ENCODE measurements at regions not wholly inside any gene's neighbourhood (a gene's known extent, or its start where the extent isn't known, plus 50 kb on each side); places are given as distances from the start of the nearest gene placed in this dataset.

DNA sequence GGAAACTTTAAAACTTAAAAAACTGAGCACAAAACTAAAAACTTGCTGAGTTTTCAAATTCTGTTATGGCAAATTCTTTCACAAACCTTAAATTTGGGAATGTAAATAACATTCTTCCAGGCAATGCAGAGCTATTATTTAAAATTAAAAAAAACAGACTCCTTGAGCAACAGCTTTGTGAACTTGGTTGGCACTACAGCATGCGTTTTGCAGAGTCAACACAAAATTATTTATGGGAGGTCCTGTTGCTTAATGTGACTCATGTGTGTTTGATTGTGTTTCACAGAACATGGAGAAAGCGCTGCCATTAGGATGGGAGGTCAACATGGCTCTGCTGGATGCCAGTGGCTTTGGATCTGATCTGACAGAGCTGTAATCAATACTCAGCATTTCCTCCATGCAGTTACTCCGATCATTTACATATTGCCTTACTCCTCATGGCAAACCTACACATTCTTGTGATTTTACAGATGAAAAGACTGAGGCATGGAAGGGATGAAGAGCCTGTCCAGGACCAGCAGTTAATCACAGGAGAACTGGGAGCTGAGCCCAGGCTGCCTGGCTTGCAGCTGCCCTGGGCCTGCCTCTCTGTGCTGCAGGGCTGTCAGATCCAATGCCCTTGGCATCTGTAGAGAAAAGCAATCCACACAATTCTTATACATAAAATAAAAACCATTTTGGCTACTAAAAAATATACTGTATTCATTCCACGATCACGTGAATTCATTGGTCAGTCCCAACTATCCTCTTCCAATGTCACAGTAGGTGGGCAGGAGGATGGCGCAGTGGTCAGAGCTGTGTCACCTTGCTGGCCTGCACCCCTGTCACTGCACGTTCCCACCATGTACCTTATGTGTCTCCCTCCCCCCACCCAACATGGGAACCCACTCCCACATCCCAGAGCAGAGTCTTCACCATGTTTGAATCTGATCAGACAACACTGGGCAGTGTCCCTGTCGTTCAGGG lies 200.9 kb downstream of the CXCL12 start:
- H3K4me3 ChIP-seq (ENCODE audit: low read length), result no peak overlapping the region
- no peak for TF ChIP-seq ZNF274 (IDR thresholded peaks at IDR 0.05; ENCODE audit: low read depth, low read length)

DNA sequence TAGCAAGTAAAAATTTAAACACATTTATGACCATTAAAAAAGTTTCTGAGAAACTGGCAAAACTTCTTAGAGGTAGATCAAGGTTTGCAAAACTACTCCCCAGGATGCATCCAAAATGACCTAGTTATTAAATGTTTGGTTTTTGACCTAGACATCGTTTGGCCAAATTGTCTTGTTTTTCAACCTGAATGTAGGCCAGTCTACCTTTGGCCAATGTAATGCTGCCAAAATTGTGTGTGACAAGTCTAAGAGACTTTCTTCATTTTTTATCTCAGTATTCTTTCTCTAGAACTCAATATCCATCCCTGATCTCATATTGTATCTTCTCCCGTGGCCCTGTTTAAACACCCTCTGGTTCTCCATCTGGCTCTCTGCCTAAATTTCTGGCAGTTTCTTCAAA lies 202.0 kb downstream of the CXCL12 start:
- TF ChIP-seq ZNF274 (IDR thresholded peaks at IDR 0.05; ENCODE audit: low read depth, low read length), result no peak
- no peak overlapping the region for H3K4me3 ChIP-seq (ENCODE audit: low read length)

DNA sequence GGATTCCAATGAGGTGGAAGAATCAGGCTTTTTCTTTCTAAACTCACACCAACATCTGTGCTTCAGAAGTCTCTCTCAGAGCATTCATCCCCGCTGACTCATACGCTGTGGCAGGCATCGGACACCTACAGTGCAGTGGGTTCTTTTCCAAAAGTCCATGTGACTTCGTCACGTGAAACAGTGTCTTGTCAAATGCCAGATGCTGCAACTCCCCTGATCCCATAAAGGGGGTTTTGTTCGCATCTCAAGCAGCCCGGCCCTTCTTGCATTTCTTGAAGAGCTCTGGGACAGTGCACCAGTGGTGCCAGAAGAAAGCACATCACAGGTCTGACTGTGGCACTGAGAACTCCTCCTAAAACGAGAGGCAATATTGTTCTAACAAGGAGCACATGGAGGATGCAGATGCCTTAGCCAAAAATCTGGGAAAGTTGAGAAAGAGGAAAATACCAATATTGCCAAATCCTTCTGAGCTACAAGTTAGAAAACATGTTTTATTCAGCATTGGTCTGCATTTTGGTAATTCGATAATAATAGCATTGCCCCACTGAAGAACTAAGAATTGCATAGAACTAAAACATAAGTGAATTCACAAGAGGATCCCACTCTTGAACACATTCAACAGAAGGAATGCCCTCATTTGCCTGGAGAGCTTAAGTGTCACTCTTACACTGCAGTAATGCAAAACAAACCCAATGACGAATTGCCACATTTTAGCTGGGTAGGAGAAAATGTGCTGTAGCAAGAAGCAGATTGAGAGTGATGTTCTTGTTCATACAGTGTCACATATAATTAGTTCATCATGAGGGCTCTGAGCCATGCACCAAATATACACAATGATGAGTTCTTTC lies 204.4 kb downstream of the CXCL12 start:
- no peak overlapping the region for H3K4me3 ChIP-seq (ENCODE audit: low read length)
- no peak for TF ChIP-seq ZNF274 (IDR thresholded peaks at IDR 0.05; ENCODE audit: low read depth, low read length)

DNA sequence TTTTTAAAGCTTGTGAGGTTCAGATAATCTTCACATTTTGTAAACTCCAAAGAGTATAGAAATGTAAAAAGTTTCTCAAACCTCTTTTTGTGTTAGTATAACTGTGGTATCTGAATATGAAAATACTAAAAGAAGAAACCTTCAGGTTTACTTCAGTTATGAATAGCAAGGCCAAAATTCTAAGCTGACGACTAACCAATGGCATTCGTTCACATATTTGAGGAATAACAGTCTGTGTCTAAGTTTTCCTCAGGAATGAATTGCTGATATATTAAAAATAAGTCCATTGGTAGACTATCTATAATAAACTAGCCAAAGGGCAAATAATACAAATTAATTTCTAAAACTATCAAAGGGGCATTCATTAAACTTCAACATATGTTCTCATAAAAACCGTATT lies 206.0 kb downstream of the CXCL12 start:
- TF ChIP-seq ZNF274 (IDR thresholded peaks at IDR 0.05; ENCODE audit: low read depth, low read length), result no peak
- H3K4me3 ChIP-seq (ENCODE audit: low read length), result no peak overlapping the region

DNA sequence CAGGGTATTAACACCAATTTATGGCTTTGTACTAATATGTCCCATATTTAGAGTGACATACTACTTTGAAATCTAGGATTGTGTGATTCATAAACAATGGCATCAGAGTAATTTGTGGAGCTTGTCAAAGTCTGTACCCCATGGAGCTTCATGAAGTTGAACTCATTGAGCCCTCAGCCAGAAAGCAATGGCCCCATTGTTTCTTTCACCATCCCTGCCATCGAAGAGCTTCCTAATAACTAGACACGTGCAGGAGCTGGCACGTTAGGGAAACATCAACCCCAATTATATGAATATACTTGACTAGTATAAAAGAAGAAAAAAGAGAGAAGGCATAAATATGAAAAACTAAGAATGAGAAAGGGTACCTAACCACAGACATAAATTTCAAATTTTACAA lies 206.6 kb downstream of the CXCL12 start:
- TF ChIP-seq ZNF274 (IDR thresholded peaks at IDR 0.05; ENCODE audit: low read depth, low read length), result no peak
- H3K4me3 ChIP-seq (ENCODE audit: low read length), result no peak overlapping the region

DNA sequence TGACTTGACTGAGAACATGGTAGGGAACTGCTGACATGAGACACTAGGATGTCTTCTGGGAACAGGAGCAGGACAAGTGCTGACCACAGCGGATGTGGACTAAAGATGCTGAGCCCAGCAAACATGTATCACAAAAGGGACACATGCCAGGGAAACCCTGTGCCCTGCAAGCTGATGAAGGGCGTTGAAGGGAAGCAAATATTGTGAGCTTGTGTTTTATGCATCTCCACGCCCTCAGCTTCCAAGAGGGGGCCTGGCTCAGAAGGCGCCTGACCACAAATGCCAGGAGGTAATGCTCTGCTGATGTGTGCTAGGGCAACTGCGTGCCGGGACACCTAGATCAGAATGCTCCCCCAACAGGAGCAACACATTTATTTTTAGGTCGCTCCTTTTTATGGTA lies 207.3 kb downstream of the CXCL12 start:
- TF ChIP-seq ZNF274 (IDR thresholded peaks at IDR 0.05; ENCODE audit: low read depth, low read length), result no peak

DNA sequence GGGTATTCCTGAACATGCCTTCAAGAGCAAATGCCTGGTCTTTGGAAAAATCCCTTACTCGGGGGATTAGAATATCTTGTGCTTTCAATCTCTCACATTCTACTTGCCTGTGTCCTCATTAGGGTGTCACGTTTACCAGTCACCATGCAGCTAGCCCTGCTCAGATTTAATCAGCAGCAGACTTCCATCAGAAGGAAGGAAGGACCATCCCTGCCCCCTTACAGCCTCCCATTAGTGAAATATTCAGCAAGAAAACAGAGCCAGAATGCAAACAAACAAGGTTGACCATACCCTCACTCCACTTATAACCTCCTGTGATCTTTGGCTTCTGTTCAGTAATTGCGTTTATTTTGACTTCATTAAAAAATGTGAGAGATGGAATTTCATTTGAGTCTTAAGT lies 208.6 kb downstream of the CXCL12 start:
- H3K4me3 ChIP-seq (ENCODE audit: low read length), result no peak overlapping the region
- no peak for TF ChIP-seq ZNF274 (IDR thresholded peaks at IDR 0.05; ENCODE audit: low read depth, low read length)

More for the DNA sequence above, 207.3 kb downstream of the CXCL12 start:
- no peak overlapping the region for H3K4me3 ChIP-seq (ENCODE audit: low read length)

DNA sequence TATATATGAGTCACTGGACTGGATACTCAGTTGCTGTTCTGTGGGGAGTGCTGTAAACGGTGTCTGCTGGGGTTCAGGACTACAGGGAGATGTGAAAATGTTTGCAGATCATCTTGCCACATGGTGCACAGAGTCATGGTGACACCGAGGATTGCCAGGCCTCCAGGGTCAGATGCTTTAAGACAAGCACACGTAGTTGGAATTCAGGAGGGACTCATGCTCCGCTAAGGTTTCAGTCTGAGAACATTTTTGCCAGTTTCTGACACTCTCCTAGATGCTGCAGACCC lies 211.3 kb downstream of the CXCL12 start:
- no peak for TF ChIP-seq ZNF274 (IDR thresholded peaks at IDR 0.05; ENCODE audit: low read depth, low read length)
- no peak overlapping the region for H3K4me3 ChIP-seq (ENCODE audit: low read length)

DNA sequence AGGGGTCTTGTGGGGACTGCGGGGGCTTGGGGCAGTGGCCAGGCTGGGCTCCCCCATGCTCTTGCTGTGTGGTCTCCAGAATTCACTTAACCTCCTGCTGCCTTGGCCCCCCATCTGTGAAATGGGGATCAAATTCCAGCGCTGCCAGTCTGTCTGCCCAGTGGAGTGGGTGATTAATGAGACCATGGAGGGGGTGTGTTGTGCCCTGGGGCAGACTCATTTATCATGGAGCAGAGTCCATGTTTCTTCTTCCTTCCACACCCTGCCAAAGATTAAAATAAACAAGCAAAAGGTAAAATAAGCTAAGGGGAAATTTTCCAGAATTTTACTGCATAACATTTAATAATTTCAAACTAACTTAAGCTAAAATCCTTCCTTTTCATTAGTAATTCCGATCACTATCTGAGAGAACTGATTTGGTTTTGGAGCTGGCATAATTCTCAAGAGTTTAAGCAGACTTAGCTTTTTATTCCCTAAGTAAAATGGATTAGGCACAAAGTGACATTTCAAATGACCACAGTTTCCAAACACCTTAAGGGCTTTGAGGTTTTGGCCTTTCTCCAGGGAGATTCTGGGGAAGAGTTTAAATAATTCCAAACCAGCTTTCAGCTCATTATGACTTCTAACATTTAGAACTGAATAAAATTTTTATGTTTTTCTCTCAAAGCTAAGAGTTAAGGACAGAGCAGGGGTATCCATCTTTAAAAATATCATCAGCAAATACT lies 211.9 kb downstream of the CXCL12 start:
- TF ChIP-seq ZNF274 (IDR thresholded peaks at IDR 0.05; ENCODE audit: low read depth, low read length), result no peak
- H3K4me3 ChIP-seq (ENCODE audit: low read length), result no peak overlapping the region

DNA sequence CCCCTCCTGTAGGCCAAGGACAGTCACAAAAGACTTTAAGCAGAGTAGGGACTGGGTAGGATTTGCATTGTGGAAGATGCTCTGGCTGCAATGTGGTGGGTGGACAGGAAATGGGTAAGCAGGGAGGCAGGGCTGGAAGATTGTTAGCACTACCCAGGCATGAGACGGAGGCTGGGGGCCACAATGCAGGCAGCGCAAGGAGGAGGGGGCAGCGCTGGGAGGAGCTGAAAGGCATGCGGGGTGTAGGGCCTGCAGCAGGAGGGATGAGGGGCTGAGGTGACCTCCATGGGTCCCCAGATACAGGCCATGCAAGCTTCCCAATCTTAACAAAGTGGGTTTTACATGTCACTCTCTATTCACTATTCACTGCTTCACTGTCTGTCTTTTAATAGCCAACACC lies 213.1 kb downstream of the CXCL12 start:
- H3K4me3 ChIP-seq (ENCODE audit: low read length), result no peak overlapping the region
- no peak for TF ChIP-seq ZNF274 (IDR thresholded peaks at IDR 0.05; ENCODE audit: low read depth, low read length)

DNA sequence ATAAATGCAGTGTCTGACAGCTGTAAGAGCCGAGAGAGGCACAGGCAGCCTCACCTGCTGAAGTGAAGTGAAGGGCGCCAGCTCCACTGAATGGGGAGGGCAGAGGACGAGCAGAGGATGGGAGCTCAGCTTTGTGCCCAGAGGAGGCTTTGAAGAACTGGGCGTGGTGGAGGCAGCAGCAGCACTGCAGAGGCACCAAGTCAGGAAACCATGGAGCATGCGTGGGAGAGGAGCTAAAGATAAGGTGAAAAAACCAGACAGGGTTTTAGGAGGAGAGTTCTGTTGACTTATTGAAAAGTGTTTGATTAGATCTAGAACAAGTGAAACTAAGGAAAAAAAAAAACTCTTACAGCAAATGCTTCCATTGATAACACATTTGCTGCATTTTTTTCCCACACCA lies 216.4 kb downstream of the CXCL12 start:
- no peak for TF ChIP-seq ZNF274 (IDR thresholded peaks at IDR 0.05; ENCODE audit: low read depth, low read length)
- H3K4me3 ChIP-seq (ENCODE audit: low read length), result no peak overlapping the region

DNA sequence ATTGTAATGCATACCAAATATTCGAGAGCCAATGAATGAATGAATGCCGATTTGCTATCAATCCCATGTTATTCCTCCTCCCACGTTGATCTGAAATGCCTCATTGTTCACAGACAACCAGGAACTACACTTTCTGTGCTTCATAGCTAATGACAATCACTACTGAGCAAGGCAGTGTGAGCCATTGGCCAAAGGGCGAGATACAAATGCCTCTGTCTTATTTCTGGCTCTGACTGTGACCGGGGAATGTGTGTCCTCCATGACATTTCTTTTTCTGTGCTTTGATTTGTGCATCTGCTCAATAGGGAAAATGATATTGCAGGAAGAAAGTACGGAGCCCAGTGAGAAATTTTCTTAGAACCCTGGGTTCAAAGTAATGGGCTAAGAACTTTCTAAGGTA lies 217.1 kb downstream of the CXCL12 start:
- no peak for TF ChIP-seq ZNF274 (IDR thresholded peaks at IDR 0.05; ENCODE audit: low read depth, low read length)
- no peak overlapping the region for H3K4me3 ChIP-seq (ENCODE audit: low read length)

DNA sequence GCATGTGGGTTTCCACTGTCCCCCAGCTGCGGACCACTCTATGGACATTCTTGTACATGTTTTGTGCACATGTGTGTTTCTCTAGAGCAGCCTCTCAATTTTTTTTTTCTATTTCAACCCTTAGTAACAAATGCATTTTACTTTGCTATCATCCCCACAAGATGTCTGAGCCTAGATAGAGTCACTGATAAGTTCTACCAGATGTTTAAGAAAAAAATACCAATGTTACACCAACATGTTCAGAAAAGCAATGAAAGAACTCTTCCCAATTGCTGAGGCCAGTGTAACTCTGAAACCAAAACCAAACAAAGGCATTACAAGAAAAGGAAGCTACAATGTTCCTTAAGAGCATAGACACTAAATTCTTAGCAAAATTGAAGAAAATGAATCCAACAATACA lies 218.5 kb downstream of the CXCL12 start:
- no peak for TF ChIP-seq ZNF274 (IDR thresholded peaks at IDR 0.05; ENCODE audit: low read depth, low read length)
- no peak overlapping the region for H3K4me3 ChIP-seq (ENCODE audit: low read length)

DNA sequence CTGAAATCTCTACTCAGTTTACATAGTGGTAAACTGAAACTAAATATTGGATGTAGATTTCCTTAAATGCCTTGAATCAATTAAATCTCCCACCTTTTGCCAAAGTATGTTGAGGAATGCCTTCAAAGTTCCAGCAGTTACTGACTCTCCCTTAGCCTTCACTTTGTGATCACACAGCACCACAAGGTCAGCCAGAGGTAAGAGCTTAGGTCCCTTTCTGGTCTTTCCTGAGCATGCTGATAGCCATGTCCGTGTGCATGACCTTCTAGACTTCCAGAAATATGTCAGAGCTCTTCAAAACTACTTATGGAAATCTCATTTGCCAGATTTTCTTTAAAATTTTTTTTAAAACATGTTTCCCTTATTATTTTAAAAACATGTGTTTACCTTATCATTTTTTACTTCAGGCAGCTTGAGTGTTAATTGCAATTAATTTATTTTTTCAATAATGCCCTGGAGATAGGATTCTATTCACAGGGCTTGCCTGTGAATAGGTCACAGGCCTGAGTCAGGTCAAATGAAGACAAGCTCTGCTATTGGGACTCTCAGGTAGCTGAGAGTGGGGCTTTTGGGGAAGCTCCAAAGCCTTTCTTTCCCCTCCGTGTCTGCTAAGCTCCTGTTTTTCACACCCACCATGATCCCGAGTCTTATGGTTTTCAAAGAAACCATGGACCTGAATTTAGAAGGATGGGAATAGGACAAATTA lies 220.5 kb downstream of the CXCL12 start:
- no peak for TF ChIP-seq ZNF274 (IDR thresholded peaks at IDR 0.05; ENCODE audit: low read depth, low read length)
- H3K4me3 ChIP-seq (ENCODE audit: low read length), result no peak overlapping the region

Measured in GM08714 (cell line).